Stimulated activated CD8-positive, alpha-beta memory T cell treated with anti-CD3 and anti-CD28 coated beads, Interleukin-7, amount 100 ng/mL, for 4 hours (primary cell): ENCODE measurements at regions not wholly inside any gene's neighbourhood (a gene's known extent, or its start where the extent isn't known, plus 50 kb on each side); places are given as distances from the start of the nearest gene placed in this dataset.
"Not testable (repeated sequence)": the region's sequence is repeated elsewhere in the genome, so short reads cannot be mapped to it uniquely, and the experiment has no call there.

Experiments
- DNase-seq, 2 donors: peaks; one replicate each; pipeline ENCODE4 v3.0.0-alpha.2; 2020; ENCODE audit warnings: low read depth in 2 of 2

GRCh38 chrX:40414335-40414734, 166.4 kb upstream of the ATP6AP2 start:
- no peak for DNase-seq

- no peak for DNase-seq
These were observed 169.2 kb upstream of the ATP6AP2 start for GRCh38 chrX:40411340-40412111.

- DNase-seq = no peak
These were observed 169.9 kb upstream of the ATP6AP2 start for GRCh38 chrX:40410859-40411258.

GRCh38 chrX:40406330-40406859, 174.4 kb upstream of the ATP6AP2 start:
- no peak for DNase-seq

- no peak for DNase-seq
These were observed 175.4 kb upstream of the ATP6AP2 start for GRCh38 chrX:40405399-40405798.

GRCh38 chrX:40403757-40404156, 177.0 kb upstream of the ATP6AP2 start:
- DNase-seq = no peak

- DNase-seq = no peak
These were observed 177.8 kb upstream of the ATP6AP2 start for GRCh38 chrX:40402831-40403533.

GRCh38 chrX:40395102-40395501, 185.7 kb upstream of the ATP6AP2 start:
- DNase-seq = no peak

- no peak for DNase-seq
These were observed 186.5 kb upstream of the ATP6AP2 start for GRCh38 chrX:40394302-40394701.

- DNase-seq = no peak
These were observed 188.2 kb upstream of the ATP6AP2 start for GRCh38 chrX:40392599-40392998.

- no peak for DNase-seq
These were observed 189.1 kb upstream of the ATP6AP2 start for GRCh38 chrX:40391662-40392061.

GRCh38 chrX:40389555-40389954, 191.2 kb upstream of the ATP6AP2 start:
- DNase-seq = no peak

- no peak for DNase-seq
These were observed 192.3 kb upstream of the ATP6AP2 start for GRCh38 chrX:40388441-40388840.

GRCh38 chrX:40387869-40388268, 192.9 kb upstream of the ATP6AP2 start:
- not testable (repeated sequence) for DNase-seq

- not testable (repeated sequence) for DNase-seq
These were observed 193.5 kb upstream of the ATP6AP2 start for GRCh38 chrX:40387311-40387710.

- DNase-seq = no peak
These were observed 195.1 kb upstream of the ATP6AP2 start for GRCh38 chrX:40385682-40386081.

- no peak for DNase-seq
These were observed 195.5 kb upstream of the ATP6AP2 start for GRCh38 chrX:40385256-40385655.

GRCh38 chrX:40383969-40384368, 196.8 kb upstream of the ATP6AP2 start:
- DNase-seq = no peak

GRCh38 chrX:40383360-40383759, 197.4 kb upstream of the ATP6AP2 start:
- no peak for DNase-seq

GRCh38 chrX:40380655-40381488, 199.9 kb upstream of the ATP6AP2 start:
- DNase-seq = no peak

GRCh38 chrX:40377684-40378083, 203.1 kb upstream of the ATP6AP2 start:
- no peak for DNase-seq

GRCh38 chrX:40374486-40374885, 206.3 kb upstream of the ATP6AP2 start:
- no peak for DNase-seq
